Renal pelvis (tissue), 1 donor: ENCODE measurements at regions not wholly inside any gene's neighbourhood (a gene's known extent, or its start where the extent isn't known, plus 50 kb on each side); places are given as distances from the start of the nearest gene placed in this dataset.
"Not testable (repeated sequence)": the region's sequence is repeated elsewhere in the genome, so short reads cannot be mapped to it uniquely, and the experiment has no call there.

Source experiments
- DNase-seq: peaks from one replicate; pipeline ENCODE4 v3.0.0-alpha.2; 2013

- DNase-seq = no peak
Measured at GRCh38 chr4:12105519-12105918, 676.8 kb upstream of the HS3ST1 start.

DNA sequence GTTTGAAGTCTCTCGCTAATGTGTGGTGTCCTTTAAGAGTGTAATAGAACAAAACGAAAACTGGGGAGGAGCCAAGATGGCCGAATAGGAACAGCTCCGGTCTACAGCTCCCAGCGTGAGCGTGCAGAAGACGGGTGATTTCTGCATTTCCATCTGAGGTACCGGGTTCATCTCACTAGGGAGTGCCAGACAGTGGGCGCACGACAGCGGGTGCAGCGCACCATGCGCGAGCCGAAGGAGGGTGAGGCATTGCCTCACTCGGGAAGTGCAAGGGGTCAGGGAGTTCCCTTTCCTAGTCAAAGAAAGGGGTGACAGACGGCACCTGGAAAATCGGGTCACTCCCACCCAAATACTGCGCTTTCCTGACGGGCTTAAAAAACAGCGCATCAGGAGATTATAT lies 661.2 kb upstream of the HS3ST1 start:
- DNase-seq = not testable (repeated sequence)

DNA sequence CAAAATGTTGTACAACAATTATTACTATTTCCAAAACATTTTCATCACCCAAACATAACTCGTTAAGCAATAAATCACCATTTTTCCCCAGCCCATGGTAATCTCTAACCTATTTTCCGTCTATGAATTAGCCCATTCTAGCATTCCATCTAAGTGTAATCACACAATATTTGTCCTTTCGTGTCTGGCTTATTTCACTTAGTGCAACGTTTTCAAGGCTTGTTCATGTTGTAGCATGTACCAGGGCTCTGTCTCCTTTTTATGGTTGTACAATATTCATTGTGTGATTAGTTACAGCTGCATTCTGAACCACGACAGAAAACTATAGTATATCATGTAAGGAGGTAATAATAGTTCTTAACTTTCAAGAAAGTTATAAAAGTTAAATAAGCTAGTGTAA lies 656.0 kb upstream of the HS3ST1 start:
- no peak for DNase-seq

- peak; percentile 52 for DNase-seq
Measured at GRCh38 chr4:12071316-12071715, 642.6 kb upstream of the HS3ST1 start.

DNA sequence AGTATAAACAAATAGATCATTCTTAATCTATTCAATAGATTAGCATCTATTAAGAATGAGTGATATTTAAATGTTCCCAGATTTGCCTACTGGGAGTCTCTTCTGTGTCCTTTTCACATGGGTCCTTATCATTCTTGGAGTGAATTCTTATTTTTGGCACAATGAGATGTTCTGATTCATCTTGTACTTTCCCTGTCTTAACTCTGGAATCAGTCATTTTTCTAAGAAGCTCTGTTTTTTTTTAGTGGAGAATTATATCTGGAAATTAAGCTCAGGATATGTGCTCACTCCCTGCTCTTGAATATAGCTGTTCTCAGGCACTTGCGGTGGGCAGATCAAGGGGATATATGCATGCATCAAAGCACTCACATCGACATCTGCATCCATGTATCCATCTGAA lies 625.3 kb upstream of the HS3ST1 start:
- DNase-seq = no peak

DNA sequence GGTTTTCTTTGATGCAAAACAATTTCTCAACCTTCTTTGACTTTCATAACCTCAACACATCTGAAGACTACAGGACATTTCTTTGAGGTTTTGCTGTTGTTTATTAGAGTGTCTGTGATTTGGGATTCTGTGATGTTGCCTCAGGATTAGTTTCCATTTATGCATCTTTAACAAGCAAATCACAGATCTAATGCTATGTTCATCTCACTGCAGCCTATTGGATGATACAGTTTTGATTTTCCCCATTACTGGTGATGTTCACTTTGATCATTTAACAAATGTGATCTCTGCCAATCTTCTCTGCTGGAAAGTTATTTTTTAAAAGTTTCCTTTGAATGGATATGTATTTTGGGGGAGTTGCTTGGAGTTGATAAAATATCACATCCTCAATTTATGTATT lies 624.9 kb upstream of the HS3ST1 start:
- DNase-seq = no peak

DNA sequence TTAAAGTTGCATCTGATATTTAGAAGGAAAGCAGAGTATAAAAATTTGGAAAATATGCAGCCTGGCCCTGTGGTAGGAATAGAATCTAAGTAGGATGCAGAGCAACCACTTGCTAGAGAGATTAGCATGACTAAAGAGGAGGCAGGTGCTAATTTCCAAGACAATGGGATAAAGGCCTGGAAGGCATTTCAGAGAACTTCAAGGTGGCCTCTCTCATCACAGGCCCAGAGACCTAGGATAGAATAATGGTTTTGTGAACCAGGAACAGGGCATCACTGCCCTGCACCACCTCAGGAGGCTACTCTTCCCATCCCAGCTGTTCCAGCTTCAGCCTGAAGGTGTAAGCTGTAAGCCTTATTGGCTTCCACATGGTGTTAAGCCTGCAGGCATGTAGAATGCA lies 621.7 kb upstream of the HS3ST1 start:
- no peak for DNase-seq

DNA sequence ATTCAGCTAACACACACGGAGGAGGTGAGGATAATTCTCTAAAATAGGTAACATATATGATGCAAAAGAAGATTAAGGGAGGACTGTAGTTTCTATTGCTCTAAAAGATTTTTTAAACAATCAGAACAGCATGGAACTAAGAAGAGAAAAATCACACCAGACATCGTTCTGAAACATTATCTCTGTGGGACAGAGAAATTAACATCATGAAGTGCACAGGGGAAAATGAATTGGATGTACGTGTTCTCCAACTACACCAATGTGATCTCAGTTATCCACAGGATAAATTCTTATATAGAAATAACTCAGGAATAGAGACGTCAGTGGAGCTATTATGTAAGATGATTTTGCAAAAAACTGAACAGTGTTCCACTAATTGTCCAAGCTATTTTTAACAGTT lies 614.1 kb upstream of the HS3ST1 start:
- no peak for DNase-seq

DNA sequence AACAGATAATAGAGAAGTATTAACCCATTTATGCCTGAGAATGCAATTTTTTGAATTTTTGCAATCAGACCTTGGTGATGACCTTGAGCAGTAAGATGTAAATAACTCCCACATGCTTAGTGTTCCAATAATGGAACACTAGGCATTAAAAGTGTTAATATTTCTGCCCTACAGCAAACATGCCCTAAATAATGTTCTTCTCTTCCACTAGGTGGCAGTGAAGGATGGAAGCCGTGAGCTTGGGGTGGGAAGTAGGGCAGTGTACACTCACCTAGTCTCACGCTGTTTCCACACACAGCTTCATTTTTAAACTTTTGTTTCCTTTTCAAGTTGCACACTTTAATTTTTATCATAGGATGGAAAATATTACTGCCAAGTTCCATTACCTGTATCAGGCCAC lies 613.1 kb upstream of the HS3ST1 start:
- DNase-seq = peak; percentile 7

DNA sequence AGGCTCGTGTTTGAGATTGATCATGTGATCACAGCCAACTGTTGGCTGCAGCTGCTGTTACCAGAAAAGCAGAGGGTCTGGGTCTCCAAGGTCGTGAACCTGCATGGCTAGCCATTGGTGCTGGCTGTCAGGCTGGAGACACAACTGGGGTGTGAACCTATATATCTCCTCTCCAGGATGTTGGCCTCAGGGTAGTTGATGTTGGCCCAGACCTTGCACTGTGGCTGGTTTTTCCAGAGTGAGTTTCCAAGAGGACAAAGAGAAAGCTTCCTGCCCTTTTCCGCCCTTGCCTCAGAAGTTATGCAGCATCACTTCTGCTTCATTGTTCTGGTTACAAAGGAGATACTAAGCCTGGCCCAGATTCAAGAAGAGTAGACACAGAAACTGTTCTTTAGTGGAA lies 607.8 kb upstream of the HS3ST1 start:
- no peak for DNase-seq

- no peak for DNase-seq
Measured at GRCh38 chr4:12028258-12028657, 599.6 kb upstream of the HS3ST1 start.

GRCh38 chr4:12022409-12022808 lies 593.7 kb upstream of the HS3ST1 start:
- DNase-seq = no peak

DNA sequence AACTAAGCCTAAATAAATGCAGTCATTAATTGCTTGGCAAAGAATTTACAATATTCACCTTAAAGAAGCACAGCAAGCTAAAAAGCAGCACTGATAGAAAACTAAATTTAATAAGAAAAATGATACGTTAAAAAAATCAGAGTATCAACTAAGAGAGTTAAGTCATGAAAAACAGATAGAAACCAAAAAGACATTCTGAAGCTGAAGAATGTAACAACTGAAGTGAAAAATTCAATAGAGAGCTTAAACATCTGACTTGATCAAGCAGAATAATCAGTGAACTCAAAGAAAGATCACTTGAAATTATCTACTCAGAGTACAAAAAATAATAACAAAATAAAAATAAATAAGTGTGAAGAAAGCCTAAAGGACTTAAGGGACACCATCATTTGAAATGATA lies 588.0 kb upstream of the HS3ST1 start:
- no peak for DNase-seq

GRCh38 chr4:12005471-12005870 lies 576.8 kb upstream of the HS3ST1 start:
- DNase-seq = no peak

GRCh38 chr4:11996581-11996980 lies 567.9 kb upstream of the HS3ST1 start:
- DNase-seq = not testable (repeated sequence)

DNA sequence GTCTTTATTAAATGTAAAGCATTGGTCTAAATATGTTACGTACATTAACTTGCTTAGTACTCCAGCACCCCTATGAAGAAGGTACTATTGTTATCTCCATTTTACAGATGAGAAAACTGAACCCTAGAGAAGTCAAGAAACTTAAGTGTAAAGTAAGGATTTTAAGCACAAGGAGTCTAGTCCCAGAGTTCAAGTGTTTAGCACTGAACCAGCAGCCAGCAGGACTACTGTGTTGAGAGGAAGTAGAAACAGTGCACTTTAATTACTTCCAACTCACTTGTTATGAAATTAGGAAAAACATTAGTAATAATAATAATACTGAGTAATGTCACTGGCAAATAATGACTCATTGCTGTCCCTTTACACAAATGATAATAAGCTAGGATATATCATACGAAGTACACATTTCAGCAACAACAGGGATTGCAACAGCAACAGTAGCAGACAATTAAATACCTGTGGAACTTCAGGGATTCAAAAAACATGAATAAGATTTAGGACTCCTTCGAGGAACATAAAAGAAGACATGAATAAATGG lies 548.1 kb upstream of the HS3ST1 start:
- DNase-seq = no peak

GRCh38 chr4:11973270-11973669 lies 544.6 kb upstream of the HS3ST1 start:
- no peak for DNase-seq

- DNase-seq = no peak
Measured at GRCh38 chr4:11970754-11971153, 542.1 kb upstream of the HS3ST1 start.

DNA sequence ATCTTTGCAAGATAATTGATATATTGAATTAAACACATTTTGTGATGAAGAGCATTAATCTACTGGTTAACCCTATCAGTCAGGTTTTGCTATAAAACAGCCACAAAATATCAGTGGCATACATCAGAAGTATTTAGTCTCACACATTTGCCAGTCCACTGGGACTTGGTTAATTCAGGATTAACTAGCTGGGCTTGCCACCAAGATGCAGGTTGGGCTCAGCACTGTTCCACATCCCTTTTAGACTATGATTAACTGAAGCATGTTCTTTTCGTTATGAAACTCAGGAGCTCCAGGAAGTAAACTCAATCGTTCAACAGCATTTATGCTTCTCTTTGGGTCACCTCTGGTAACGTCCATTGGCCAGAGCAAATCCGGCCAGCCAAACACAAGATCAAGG lies 538.1 kb upstream of the HS3ST1 start:
- DNase-seq = no peak

DNA sequence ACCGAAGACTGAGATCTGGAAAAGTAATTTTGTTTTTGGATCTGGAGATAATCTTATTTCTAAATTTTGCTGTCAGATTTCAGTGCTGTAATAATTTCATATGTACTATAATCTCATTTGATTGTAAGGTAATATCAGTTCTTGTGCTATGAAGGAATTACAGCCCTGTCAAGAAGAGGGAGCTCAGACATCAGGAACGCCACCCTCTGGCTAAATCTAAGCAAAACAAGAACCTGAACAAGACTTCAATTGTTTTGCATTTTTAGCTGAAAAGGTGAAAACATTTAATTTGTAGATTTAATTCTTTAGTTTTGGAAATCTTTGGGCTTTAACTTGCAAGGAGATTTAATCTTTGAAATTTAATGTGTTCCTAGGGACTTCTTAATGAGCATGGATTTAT lies 525.4 kb upstream of the HS3ST1 start:
- DNase-seq = no peak

DNA sequence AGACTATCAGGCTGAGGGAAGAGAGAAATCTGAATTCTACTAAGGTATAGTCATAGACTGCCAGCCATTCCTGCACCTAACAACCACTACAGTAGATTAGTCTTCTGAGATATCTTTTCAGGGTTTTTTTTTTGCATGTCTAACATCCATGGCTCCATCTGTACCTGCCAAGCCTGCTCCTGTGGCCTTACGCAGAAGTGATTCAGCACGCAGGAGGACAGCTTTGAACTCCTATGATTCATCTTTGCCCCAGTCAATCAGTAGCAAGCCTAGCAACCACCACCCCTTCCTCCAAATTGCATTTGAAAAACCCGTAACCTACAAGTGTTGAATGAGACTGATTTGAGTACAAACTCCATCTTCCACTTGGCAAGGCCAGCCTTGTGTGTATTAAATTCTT lies 520.7 kb upstream of the HS3ST1 start:
- no peak for DNase-seq

DNA sequence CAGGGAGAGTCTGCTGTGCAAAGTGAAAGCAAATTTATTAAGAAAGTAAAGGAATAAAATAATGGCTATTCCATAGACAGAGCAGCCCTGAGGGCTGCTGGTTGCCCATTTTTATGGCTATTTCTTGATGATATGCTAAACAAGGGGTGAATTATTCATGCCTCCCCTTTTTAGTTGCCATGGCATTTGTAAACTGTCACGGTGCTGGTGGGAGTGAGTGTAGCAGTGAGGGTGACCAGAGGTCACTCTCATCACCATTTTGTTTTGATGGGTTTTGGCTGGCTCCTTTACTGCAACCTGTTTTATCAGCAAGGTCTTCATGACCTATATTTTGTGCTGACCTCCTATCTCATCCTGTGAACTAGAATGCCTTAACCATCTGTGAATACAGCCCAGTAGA lies 518.9 kb upstream of the HS3ST1 start:
- DNase-seq = not testable (repeated sequence)

DNA sequence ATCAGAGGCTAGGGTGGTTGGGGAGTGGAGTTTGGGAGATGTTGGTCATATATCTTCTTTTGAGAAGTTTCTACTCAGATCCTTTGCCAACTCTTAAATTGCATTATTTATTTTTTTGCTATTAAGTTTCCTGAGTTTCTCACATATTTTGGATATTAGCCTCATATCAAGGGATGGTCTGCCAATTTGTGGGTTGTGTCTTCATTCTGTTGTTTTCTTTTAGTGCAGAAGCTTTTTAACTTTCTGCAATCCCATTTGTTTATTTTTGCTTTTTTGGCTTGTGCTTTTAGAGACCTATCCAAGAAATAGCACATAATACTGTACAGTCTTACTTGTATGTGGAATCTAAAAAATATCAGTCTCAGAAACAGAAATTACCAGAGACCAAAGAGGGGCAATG lies 509.2 kb upstream of the HS3ST1 start:
- no peak for DNase-seq

- no peak for DNase-seq
Measured at GRCh38 chr4:11931266-11931820, 502.6 kb upstream of the HS3ST1 start.

- no peak for DNase-seq
Measured at GRCh38 chr4:11929080-11929479, 500.4 kb upstream of the HS3ST1 start.
